ENCODE measurements at regions not wholly inside any gene's neighbourhood (a gene's known extent, or its start where the extent isn't known, plus 50 kb on each side); places are given as distances from the start of the nearest gene placed in this dataset.
A peak's percentile ranks its signal among the peaks of the same experiment; 100 is the strongest.

GRCh38 chrX:113741744-113742143, 842.1 kb upstream of the HTR2C start:
- peak; percentile 2 for DNase-seq (ENCODE audit: low spot score)
- 0% methylated on average over 2 of the region's 2 CpGs for WGBS (ENCODE audit: low lambda C conversion rate)
- no peaks in the 10 kb centered on the region for H4K20me1 ChIP-seq (ENCODE audit: insufficient read depth, low read length)
- FAIRE-seq, result peak; percentile 61
- no peak for TF ChIP-seq CREBL2 (CRISPR knock-in tag; IDR thresholded peaks at IDR 0.05; ENCODE audit: borderline replicate concordance)
- TF ChIP-seq STAG1 (CRISPR knock-in tag; IDR thresholded peaks at IDR 0.05), result peak; percentile 32; the same call in 1 of the 2 replicates
- TF ChIP-seq CTCF (CRISPR knock-in tag; IDR thresholded peaks at IDR 0.05), result peak; percentile 30; the same call in 1 of the 2 replicates
- no peak for TF ChIP-seq ZNF503 (CRISPR knock-in tag; IDR thresholded peaks at IDR 0.05)
- peak; percentile 28; the same call in 1 of the 2 replicates for TF ChIP-seq CEBPB (IDR thresholded peaks at IDR 0.05; ENCODE audit: borderline replicate concordance, low read depth, low read length)
- H3K79me2 ChIP-seq (ENCODE audit: insufficient read depth, low read length), result no peaks in the 10 kb centered on the region
- H3K9ac ChIP-seq (ENCODE audit: insufficient read depth, low read depth, low read length), result no peak overlapping the region
- H3K9me3 ChIP-seq (ENCODE audit: low read length), result no peaks in the 10 kb centered on the region
- no peak for ATAC-seq
- no peaks in the 10 kb centered on the region for H3K4me1 ChIP-seq (ENCODE audit: insufficient read depth, low read length)
- H3K27ac ChIP-seq (ENCODE audit: extremely low read length, insufficient read depth, low read length), result no peak overlapping the region
- H3K4me3 ChIP-seq (replicated peaks in 1 of 3; ENCODE audit: insufficient read depth in 1 of 3, low read depth in 2 of 3, low read length in 3 of 3), result no peak overlapping the region
- no TSS peak for BruUV-seq (replicated peaks)
- CTCF ChIA-PET (ENCODE audit: low intra/inter-chr PET ratio, low total read pairs), result no interaction called here
- POLR2A ChIA-PET, result no interaction called here
- H3K4me2 ChIP-seq (ENCODE audit: low read depth, low read length), result no peak overlapping the region
- in situ Hi-C loops (cut with HindIII; ENCODE audit: extremely low pct_ligation_motif_present, low pct_unique_long_range_greater_than_20kb), result no loop called here
- H3K27me3 ChIP-seq (ENCODE audit: control insufficient read depth in 1 of 2, insufficient read depth in 2 of 2, low read length in 2 of 2), result no peaks in the 10 kb centered on the region
- intact Hi-C loops (cut with micrococcal nuclease; ENCODE audit: unreplicated experiment), result no loop called here
- H3K36me3 ChIP-seq (replicated peaks in 1 of 2; ENCODE audit: control insufficient read depth in 1 of 2, insufficient read depth in 2 of 2, low read length in 2 of 2), result no peaks in the 10 kb centered on the region
- no peak overlapping the region for H2AFZ ChIP-seq (ENCODE audit: low read length)
